Natural killer cell (primary cell): ENCODE measurements at regions not wholly inside any gene's neighbourhood (a gene's known extent, or its start where the extent isn't known, plus 50 kb on each side); places are given as distances from the start of the nearest gene placed in this dataset.

Experiments used
- ATAC-seq, 3 donors: fragments of 150-1000 bp in 2 of 3; fragments of 200-7000 bp in 1 of 3; cut with Tn5 transposase; 1 replicate in 1 of 3; 2 replicates in 2 of 3; pipeline ENCODE4 v1.10.0; 2021; ENCODE audit warnings: mild to moderate bottlenecking in 2 of 3, moderate library complexity in 2 of 3
- DNase-seq, 2 donors: peaks; one replicate each; pipeline versions ENCODE4 v3.0.0 to v3.0.0-alpha.2; 2013 to 2021; ENCODE audit warnings: mixed read lengths in 1 of 2
- H3K27ac ChIP-seq: one replicate; pipeline ENCODE4 v1.5.1; 2013; ENCODE audit warnings: mild to moderate bottlenecking, low read length
- H3K27me3 ChIP-seq: one replicate; pipeline ENCODE4 v1.6.1; 2013; ENCODE audit warnings: low read length; ENCODE audit not compliant: control insufficient read depth, insufficient read depth
- H3K36me3 ChIP-seq: one replicate; pipeline ENCODE4 v1.6.1; 2013; ENCODE audit warnings: low read length; ENCODE audit not compliant: control insufficient read depth, insufficient read depth
- H3K4me1 ChIP-seq: one replicate; pipeline ENCODE4 v1.6.1; 2013; ENCODE audit warnings: low read length; ENCODE audit not compliant: control insufficient read depth, insufficient read depth
- H3K4me3 ChIP-seq: one replicate; pipeline ENCODE4 v1.5.1; 2013; ENCODE audit warnings: low read length
- H3K9me3 ChIP-seq: one replicate; pipeline ENCODE4 v1.6.1; 2013; ENCODE audit warnings: low read length; ENCODE audit not compliant: control insufficient read depth, insufficient read depth
- H3K27ac Mint-ChIP-seq, 2 donors: one replicate each; pipeline ENCODE4 v1.8.0; 2022; ENCODE audit warnings: mild to moderate bottlenecking in 2 of 2, mixed read lengths in 2 of 2, moderate library complexity in 1 of 2
- H3K27me3 Mint-ChIP-seq, 2 donors: one replicate each; pipeline ENCODE4 v1.8.0; 2022; ENCODE audit warnings: low read depth in 2 of 2, mixed read lengths in 2 of 2
- H3K36me3 Mint-ChIP-seq: one replicate; pipeline ENCODE4 v1.8.0; 2022; ENCODE audit warnings: mixed read lengths
- H3K4me1 Mint-ChIP-seq, 2 donors: one replicate each; pipeline ENCODE4 v1.8.0; 2022; ENCODE audit warnings: mixed read lengths in 2 of 2
- H3K4me3 Mint-ChIP-seq: one replicate; pipeline ENCODE4 v1.8.0; 2022; ENCODE audit warnings: mild to moderate bottlenecking, moderate library complexity, mixed read lengths
- H3K9me3 Mint-ChIP-seq, 2 donors: one replicate each; pipeline ENCODE4 v1.8.0; 2022; ENCODE audit warnings: mixed read lengths in 2 of 2
- WGBS: methylation state at CpG from one replicate; pipeline ENCODE4 v1.1.7; 2013; ENCODE audit warnings: missing lambda C conversion rate; ENCODE audit not compliant: insufficient coverage; 5-methylcytosine and 5-hydroxymethylcytosine counted together
- intact Hi-C: fragments of 100-400 bp; cut with micrococcal nuclease; formaldehyde crosslinking; loops from one replicate; pipeline ENCODE4 v1.14.2; 2022
- TF ChIP-seq, protein P1 (sequence below): fragments of 200-600 bp; IDR thresholded peaks from one replicate; pipeline ENCODE4 v1.8.0; 2022; ENCODE audit warnings: antibody characterized with exemption

DNA sequence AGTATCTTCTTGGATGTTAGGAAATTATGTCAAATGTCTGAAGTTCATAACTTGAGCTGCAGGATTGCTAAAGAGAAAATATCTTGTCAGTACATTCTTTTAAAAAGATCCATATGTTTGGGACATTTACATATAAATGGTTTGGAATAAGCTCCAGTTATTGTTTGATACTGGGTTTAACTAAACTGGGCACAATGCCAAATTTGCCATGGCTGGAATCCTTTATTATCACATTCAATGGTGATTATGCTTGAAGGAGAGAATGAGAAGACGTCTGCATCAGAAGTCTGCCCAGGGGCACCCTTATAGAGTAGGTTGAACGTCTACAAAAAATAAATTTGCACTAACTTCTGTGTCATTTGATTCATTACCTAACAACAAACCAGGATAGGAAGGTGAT is 652.5 kb downstream of the AMY1C start:
- H3K9me3 Mint-ChIP-seq: peaks cover 17% of the 10 kb centered on the region in 2 donors
- no peak for ATAC-seq
- H3K36me3 ChIP-seq: no peaks in the 10 kb centered on the region
- H3K4me3 ChIP-seq: no peak overlapping the region
- intact Hi-C loops: no loop called here
- H3K4me1 Mint-ChIP-seq: no peaks in the 10 kb centered on the region
- no peaks in the 10 kb centered on the region for H3K9me3 ChIP-seq
- H3K4me1 ChIP-seq: no peaks in the 10 kb centered on the region
- no peaks in the 10 kb centered on the region for H3K36me3 Mint-ChIP-seq
- H3K4me3 Mint-ChIP-seq: no peak overlapping the region
- no CpG with 5 or more reads among the region's 2 CpGs for WGBS
- H3K27ac ChIP-seq: no peak overlapping the region
- H3K27me3 ChIP-seq: no peaks in the 10 kb centered on the region
- no peak overlapping the region for H3K27ac Mint-ChIP-seq
- DNase-seq: no peak
- no peaks in the 10 kb centered on the region for H3K27me3 Mint-ChIP-seq
- TF ChIP-seq, protein P1, sequence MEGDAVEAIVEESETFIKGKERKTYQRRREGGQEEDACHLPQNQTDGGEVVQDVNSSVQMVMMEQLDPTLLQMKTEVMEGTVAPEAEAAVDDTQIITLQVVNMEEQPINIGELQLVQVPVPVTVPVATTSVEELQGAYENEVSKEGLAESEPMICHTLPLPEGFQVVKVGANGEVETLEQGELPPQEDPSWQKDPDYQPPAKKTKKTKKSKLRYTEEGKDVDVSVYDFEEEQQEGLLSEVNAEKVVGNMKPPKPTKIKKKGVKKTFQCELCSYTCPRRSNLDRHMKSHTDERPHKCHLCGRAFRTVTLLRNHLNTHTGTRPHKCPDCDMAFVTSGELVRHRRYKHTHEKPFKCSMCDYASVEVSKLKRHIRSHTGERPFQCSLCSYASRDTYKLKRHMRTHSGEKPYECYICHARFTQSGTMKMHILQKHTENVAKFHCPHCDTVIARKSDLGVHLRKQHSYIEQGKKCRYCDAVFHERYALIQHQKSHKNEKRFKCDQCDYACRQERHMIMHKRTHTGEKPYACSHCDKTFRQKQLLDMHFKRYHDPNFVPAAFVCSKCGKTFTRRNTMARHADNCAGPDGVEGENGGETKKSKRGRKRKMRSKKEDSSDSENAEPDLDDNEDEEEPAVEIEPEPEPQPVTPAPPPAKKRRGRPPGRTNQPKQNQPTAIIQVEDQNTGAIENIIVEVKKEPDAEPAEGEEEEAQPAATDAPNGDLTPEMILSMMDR: no peak

DNA sequence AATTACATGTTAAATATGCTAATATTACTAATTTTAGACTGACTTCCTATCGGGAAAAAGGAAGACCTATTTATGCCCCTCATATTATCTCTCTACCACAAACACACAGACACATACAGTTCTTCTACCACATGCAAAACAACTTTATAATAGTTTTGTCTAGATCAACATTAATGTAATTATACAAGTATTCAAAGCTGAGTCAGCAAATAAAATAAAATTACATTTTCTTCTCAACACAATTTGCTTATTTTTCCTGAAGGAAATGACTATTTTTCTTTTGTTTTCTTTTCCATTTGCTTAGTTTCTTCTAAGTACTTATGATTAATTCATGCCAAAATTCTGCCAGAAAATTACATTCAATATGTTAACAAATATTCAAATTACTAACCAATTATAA is 654.2 kb downstream of the AMY1C start:
- H3K9me3 Mint-ChIP-seq: peaks cover 15 to 17% of the 10 kb centered on the region in 2 donors
- no peaks in the 10 kb centered on the region for H3K27me3 Mint-ChIP-seq
- no peak overlapping the region for H3K27ac ChIP-seq
- no peaks in the 10 kb centered on the region for H3K36me3 Mint-ChIP-seq
- H3K27me3 ChIP-seq: no peaks in the 10 kb centered on the region
- H3K27ac Mint-ChIP-seq: no peak overlapping the region
- H3K4me3 Mint-ChIP-seq: no peak overlapping the region
- ATAC-seq (no peak), DNase-seq (no peak)
- H3K36me3 ChIP-seq: no peaks in the 10 kb centered on the region
- H3K9me3 ChIP-seq: peaks cover 3% of the 10 kb centered on the region
- intact Hi-C loops: no loop called here
- H3K4me1 ChIP-seq: no peaks in the 10 kb centered on the region
- H3K4me1 Mint-ChIP-seq: no peaks in the 10 kb centered on the region
- TF ChIP-seq, protein P1: no peak
- H3K4me3 ChIP-seq: no peak overlapping the region
- no CpG with 5 or more reads among the region's 1 CpG for WGBS

DNA sequence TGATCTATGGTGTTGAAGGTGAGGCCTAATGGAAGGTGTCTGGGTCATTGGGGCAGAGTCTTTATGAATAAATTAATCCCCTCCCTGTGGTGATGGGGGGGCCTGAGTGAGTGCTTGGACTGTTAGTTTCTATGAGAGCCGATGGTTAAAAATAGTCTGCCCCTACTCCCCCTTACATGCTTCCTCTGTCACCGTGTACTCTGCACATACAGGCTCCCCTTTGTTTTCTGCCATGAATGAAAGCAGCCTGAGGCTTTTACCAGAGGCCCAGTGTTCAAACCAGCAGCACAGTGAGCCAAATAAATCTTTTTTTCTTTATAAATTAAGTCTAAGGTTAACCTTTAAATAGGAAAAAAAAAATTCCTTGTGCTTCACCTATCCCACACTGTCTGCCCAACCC is 657.0 kb downstream of the AMY1C start:
- Histone ChIP-seq H3K27ac (no peak overlapping the region), H3K9me3 (peaks cover 3% of the 10 kb centered on the region), H3K4me1 (no peaks in the 10 kb centered on the region), H3K27me3 (no peaks in the 10 kb centered on the region), H3K36me3 (no peaks in the 10 kb centered on the region), H3K4me3 (no peak overlapping the region)
- no peak overlapping the region for H3K27ac Mint-ChIP-seq
- no peak for DNase-seq
- 57% methylated on average over 2 of the region's 2 CpGs for WGBS
- peaks cover 6% of the 10 kb centered on the region for H3K36me3 Mint-ChIP-seq
- no peaks in the 10 kb centered on the region for H3K27me3 Mint-ChIP-seq
- no peak for ATAC-seq
- H3K4me3 Mint-ChIP-seq: no peak overlapping the region
- no peaks in the 10 kb centered on the region for H3K4me1 Mint-ChIP-seq
- intact Hi-C loops: no loop called here
- TF ChIP-seq, protein P1: no peak
- H3K9me3 Mint-ChIP-seq: peaks cover 11 to 16% of the 10 kb centered on the region in 2 donors

DNA sequence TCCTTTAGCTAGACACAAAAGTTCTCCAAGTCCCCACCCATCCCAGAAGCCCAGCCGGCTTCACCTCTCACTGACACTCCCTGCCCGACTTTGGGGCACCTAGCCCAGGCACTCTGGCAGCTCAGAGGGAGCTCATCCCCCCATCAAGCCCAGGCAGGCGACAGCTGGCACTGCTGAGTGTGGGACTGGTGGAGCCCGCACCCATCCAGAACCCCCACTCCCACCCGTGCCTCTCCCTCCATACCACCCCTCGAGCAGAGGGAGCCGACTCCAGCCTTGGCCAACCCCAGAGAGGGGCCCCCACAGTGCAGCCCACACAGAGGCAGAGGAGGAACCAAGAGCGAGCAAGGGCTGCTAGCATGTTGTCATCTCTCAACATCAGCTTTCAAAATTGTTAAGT is 658.6 kb downstream of the AMY1C start:
- H3K27ac ChIP-seq: no peak overlapping the region
- peaks cover 11 to 14% of the 10 kb centered on the region in 2 donors for H3K9me3 Mint-ChIP-seq
- WGBS: 87% methylated on average over 8 of the region's 8 CpGs
- peaks cover 6% of the 10 kb centered on the region for H3K36me3 Mint-ChIP-seq
- no peaks in the 10 kb centered on the region for H3K4me1 Mint-ChIP-seq
- no peaks in the 10 kb centered on the region for H3K4me1 ChIP-seq
- DNase-seq (no peak), ATAC-seq (no peak)
- no peak overlapping the region for H3K27ac Mint-ChIP-seq
- no peak overlapping the region for H3K4me3 Mint-ChIP-seq
- H3K27me3 ChIP-seq: no peaks in the 10 kb centered on the region
- TF ChIP-seq, protein P1: no peak
- no peaks in the 10 kb centered on the region for H3K27me3 Mint-ChIP-seq
- H3K4me3 ChIP-seq: no peak overlapping the region
- H3K36me3 ChIP-seq: no peaks in the 10 kb centered on the region
- peaks cover 3% of the 10 kb centered on the region for H3K9me3 ChIP-seq
- intact Hi-C loops: no loop called here
